WTC11 (cell line): ENCODE measurements at regions not wholly inside any gene's neighbourhood (a gene's known extent, or its start where the extent isn't known, plus 50 kb on each side); places are given as distances from the start of the nearest gene placed in this dataset.

ENCODE experiments used
- ATAC-seq: fragments of 200-7000 bp; cut with Tn5 transposase; 2 replicates; pipeline ENCODE4 v1.10.0; 2021; ENCODE audit warnings: mild to moderate bottlenecking, moderate library complexity
- CTCF ChIA-PET: fragments of 300-600 bp; sonication (Branson Sonifier 250); formaldehyde crosslinking; loops from one replicate; lab custom pipeline; 2021; ENCODE audit warnings: antibody characterized with exemption; lab: Charles Lee
- POLR2A ChIA-PET: fragments of 350-600 bp; sonication (Branson Sonifier 250); formaldehyde crosslinking; loops from one replicate; lab custom pipeline; 2021; ENCODE audit warnings: antibody characterized with exemption; lab: Charles Lee
- DNase-seq: peaks from one replicate; pipeline ENCODE4 v3.0.0; 2021; ENCODE audit warnings: low spot score
- H3K27ac Mint-ChIP-seq: 2 replicates; pipeline ENCODE4 v1.8.0; 2021; ENCODE audit warnings: mixed read lengths
- H3K27me3 Mint-ChIP-seq: 2 replicates; pipeline ENCODE4 v1.8.0; 2021; ENCODE audit warnings: low read depth, mild to moderate bottlenecking, moderate library complexity, mixed read lengths
- H3K36me3 Mint-ChIP-seq: 2 replicates; pipeline ENCODE4 v1.8.0; 2021; ENCODE audit warnings: mixed read lengths
- H3K4me1 Mint-ChIP-seq: 2 replicates; pipeline ENCODE4 v1.8.0; 2022; ENCODE audit warnings: mixed read lengths
- H3K4me3 Mint-ChIP-seq: 2 replicates; pipeline ENCODE4 v1.8.0; 2021; ENCODE audit warnings: mild to moderate bottlenecking, moderate library complexity, mixed read lengths
- H3K9me3 Mint-ChIP-seq: 2 replicates; pipeline ENCODE4 v1.8.0; 2021; ENCODE audit warnings: mixed read lengths
- ATF1 ChIP-seq: sonication (generic); formaldehyde crosslinking; IDR thresholded peaks from 2 replicates; pipeline ENCODE4 v1.8.1; 2023; ENCODE audit warnings: mild to moderate bottlenecking, moderate library complexity, missing genetic modification reagents
- CBFB ChIP-seq: sonication (generic); formaldehyde crosslinking; IDR thresholded peaks from 2 replicates; pipeline ENCODE4 v1.8.1; 2022; ENCODE audit warnings: mild to moderate bottlenecking, low read depth, missing genetic modification reagents
- ELF4 ChIP-seq: sonication (generic); formaldehyde crosslinking; IDR thresholded peaks from 2 replicates; pipeline ENCODE4 v1.8.1; 2022; ENCODE audit warnings: low read depth, mild to moderate bottlenecking, moderate library complexity, missing genetic modification reagents
- ERG ChIP-seq: fragments of 250-450 bp; sonication (Bioruptor Pico); IDR thresholded peaks from 2 replicates; pipeline ENCODE4 v1.8.0; 2021; ENCODE audit warnings: mild to moderate bottlenecking
- FOXP4 ChIP-seq: sonication (generic); formaldehyde crosslinking; IDR thresholded peaks from 2 replicates; pipeline ENCODE4 v1.8.0; 2022; ENCODE audit warnings: mild to moderate bottlenecking, missing genetic modification reagents
- GABPB1 ChIP-seq: sonication (generic); formaldehyde crosslinking; IDR thresholded peaks from 2 replicates; pipeline ENCODE4 v1.8.1; 2023; ENCODE audit warnings: mild to moderate bottlenecking, missing genetic modification reagents
- JUN ChIP-seq: sonication (generic); formaldehyde crosslinking; IDR thresholded peaks from 2 replicates; pipeline ENCODE4 v1.8.0; 2023; ENCODE audit warnings: mild to moderate bottlenecking, missing genetic modification reagents
- NFE2L1 ChIP-seq: sonication (generic); formaldehyde crosslinking; IDR thresholded peaks from 2 replicates; pipeline ENCODE4 v1.8.1; 2023; ENCODE audit warnings: missing genetic modification reagents
- NFYB ChIP-seq: sonication (generic); formaldehyde crosslinking; conservative IDR thresholded peaks from 2 replicates; pipeline ENCODE4 v1.8.0; 2022; ENCODE audit warnings: low read depth, missing genetic modification reagents
- TEAD1 ChIP-seq: sonication (generic); formaldehyde crosslinking; IDR thresholded peaks from 2 replicates; pipeline ENCODE4 v1.8.0; 2022; ENCODE audit warnings: mild to moderate bottlenecking, missing genetic modification reagents
- ZNF219 ChIP-seq: sonication (generic); formaldehyde crosslinking; IDR thresholded peaks from 2 replicates; pipeline ENCODE4 v1.8.0; 2023; ENCODE audit warnings: missing genetic modification reagents, mild to moderate bottlenecking, borderline replicate concordance
- ZNF396 ChIP-seq: fragments of 250-450 bp; sonication (Bioruptor Pico); IDR thresholded peaks from 2 replicates; pipeline ENCODE4 v1.8.0; 2021; ENCODE audit warnings: mild to moderate bottlenecking, moderate library complexity, borderline replicate concordance
- ZNF512 ChIP-seq: sonication (generic); formaldehyde crosslinking; IDR thresholded peaks from 2 replicates; pipeline ENCODE4 v1.8.1; 2022; ENCODE audit warnings: missing genetic modification reagents, borderline replicate concordance
- ZSCAN18 ChIP-seq: fragments of 250-450 bp; sonication (Bioruptor Pico); IDR thresholded peaks from 2 replicates; pipeline ENCODE4 v2.1.2; 2022; ENCODE audit warnings: mild to moderate bottlenecking, moderate library complexity
- TF ChIP-seq, protein P1 (sequence below): sonication (generic); formaldehyde crosslinking; IDR thresholded peaks from 2 replicates; pipeline ENCODE4 v1.8.1; 2022; ENCODE audit warnings: low read depth, mild to moderate bottlenecking, moderate library complexity, missing genetic modification reagents, borderline replicate concordance
- TF ChIP-seq, protein P2 (sequence below): fragments of 250-450 bp; sonication (Bioruptor Pico); IDR thresholded peaks from 2 replicates; pipeline ENCODE4 v1.9.0; 2021; ENCODE audit warnings: mild to moderate bottlenecking

DNA sequence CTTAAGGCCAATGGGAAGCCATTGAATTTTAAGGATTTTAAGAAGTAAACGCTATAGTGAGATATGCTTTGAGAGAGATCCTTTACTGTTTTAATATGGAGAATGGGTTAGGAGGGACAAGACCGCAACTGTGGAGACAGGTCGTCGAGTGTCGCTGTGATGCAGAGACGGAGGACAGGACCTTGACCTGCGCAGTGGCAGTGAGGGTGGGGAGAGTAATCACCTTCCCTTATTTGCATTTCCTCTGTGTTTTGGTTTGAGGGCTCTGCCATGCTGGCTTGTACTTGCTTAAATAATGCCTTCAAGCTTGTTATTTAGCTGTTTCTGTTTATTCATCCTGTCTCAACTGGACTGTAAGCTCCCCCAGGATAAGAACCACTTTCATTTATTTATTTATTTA is 345.0 kb downstream of the FBXW7 start:
- no peaks in the 10 kb centered on the region for H3K27me3 Mint-ChIP-seq
- TF ChIP-seq, protein P1, sequence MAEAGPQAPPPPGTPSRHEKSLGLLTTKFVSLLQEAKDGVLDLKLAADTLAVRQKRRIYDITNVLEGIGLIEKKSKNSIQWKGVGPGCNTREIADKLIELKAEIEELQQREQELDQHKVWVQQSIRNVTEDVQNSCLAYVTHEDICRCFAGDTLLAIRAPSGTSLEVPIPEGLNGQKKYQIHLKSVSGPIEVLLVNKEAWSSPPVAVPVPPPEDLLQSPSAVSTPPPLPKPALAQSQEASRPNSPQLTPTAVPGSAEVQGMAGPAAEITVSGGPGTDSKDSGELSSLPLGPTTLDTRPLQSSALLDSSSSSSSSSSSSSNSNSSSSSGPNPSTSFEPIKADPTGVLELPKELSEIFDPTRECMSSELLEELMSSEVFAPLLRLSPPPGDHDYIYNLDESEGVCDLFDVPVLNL (CRISPR knock-in tag) = no peak
- no peak for TF ChIP-seq JUN (CRISPR knock-in tag)
- no peak for TF ChIP-seq NFE2L1 (CRISPR knock-in tag)
- TF ChIP-seq ZSCAN18 (CRISPR knock-in tag) = no peak
- TF ChIP-seq ATF1 (CRISPR knock-in tag) = no peak
- TF ChIP-seq, protein P2, sequence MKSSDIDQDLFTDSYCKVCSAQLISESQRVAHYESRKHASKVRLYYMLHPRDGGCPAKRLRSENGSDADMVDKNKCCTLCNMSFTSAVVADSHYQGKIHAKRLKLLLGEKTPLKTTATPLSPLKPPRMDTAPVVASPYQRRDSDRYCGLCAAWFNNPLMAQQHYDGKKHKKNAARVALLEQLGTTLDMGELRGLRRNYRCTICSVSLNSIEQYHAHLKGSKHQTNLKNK (CRISPR knock-in tag) = no peak
- no peak for TF ChIP-seq ZNF512 (CRISPR knock-in tag)
- TF ChIP-seq ZNF396 (CRISPR knock-in tag) = no peak
- TF ChIP-seq, all 79 proteins: peak for 0
- no peak for DNase-seq
- Mint-ChIP-seq H3K4me1 (no peaks in the 10 kb centered on the region), H3K9me3 (peaks cover 7% of the 10 kb centered on the region), H3K36me3 (no peaks in the 10 kb centered on the region), H3K4me3 (no peak overlapping the region), H3K27ac (no peak overlapping the region)
- ATAC-seq = no peak
- ChIA-PET POLR2A (no interaction called here), CTCF (no interaction called here)

DNA sequence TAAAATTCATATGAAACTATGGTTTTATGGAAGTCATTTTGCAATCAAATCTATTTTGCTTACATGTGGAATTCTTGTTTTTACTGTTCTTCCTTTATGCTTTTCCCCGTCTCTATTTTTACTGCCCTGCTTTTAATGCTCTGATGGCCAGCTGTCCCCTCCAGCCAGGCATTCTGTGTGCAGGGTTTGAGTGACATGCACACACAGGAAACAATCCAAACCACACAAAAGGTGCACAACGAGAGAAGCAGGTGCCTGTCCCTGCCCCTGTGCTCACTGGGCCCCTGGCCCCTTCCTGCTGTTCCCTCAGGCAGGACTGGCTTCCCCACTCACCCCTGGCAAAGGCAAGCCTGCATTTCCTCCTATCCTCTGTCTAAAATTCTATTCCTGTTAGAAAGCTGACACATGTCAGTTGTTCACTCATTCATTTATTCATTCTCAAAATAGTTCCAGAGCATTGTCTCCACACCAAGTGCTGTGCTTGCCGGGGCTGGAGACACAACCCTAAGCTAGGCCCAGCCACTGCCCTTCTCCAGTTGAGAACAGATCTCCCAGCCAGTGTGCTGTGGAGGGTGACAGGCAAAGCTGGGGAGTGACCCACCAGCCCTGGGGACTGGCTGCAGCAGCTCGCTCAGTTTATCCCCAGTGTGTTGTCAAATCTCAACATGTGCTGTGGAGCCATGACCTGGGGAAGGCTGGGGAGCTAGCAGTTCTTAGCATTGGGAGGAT is 346.3 kb downstream of the FBXW7 start:
- Mint-ChIP-seq H3K36me3 (no peaks in the 10 kb centered on the region), H3K4me3 (no peak overlapping the region), H3K27ac (no peak overlapping the region), H3K9me3 (peaks cover 10% of the 10 kb centered on the region), H3K27me3 (no peaks in the 10 kb centered on the region), H3K4me1 (no peaks in the 10 kb centered on the region)
- DNase-seq (no peak), ATAC-seq (no peak)
- TF ChIP-seq CBFB (CRISPR knock-in tag) = no peak
- ChIA-PET POLR2A (interaction anchor here (0.6 kb wide), 1 partner anchor 188 kb away, joined by 6 read pairs; no protein-coding TSS in a partner anchor), CTCF (no interaction called here)

DNA sequence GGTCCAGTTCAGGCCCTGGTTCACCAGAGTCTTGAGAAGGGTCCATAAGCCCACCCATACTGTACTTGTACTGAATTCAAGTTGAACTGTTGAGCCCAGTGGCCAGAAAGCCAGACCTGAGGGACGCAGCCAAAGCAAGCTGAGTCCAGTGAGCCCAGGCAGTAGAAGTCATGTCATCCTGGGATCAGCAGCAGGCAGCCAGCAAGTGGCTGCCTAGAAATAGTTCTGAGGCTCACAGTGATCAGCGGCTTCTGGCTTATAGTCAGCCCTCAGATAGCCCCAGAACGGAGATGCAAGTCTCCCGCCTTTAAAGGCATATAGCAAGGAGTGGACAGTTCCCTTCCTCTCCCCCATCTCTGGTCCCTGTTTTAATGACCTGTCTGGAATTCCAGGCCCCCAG is 347.1 kb downstream of the FBXW7 start:
- TF ChIP-seq TEAD1 (CRISPR knock-in tag) (no peak), ZNF219 (no peak), GABPB1 (CRISPR knock-in tag) (no peak), ELF4 (CRISPR knock-in tag) (no peak), NFYB (no peak), ERG (CRISPR knock-in tag) (no peak), FOXP4 (no peak)
- DNase-seq (no peak), ATAC-seq (no peak)
- H3K4me1 Mint-ChIP-seq = no peaks in the 10 kb centered on the region
- ChIA-PET POLR2A (no interaction called here), CTCF (no interaction called here)
- H3K36me3 Mint-ChIP-seq = no peaks in the 10 kb centered on the region
- H3K9me3 Mint-ChIP-seq = peaks cover 16% of the 10 kb centered on the region
- no peak overlapping the region for H3K4me3 Mint-ChIP-seq
- H3K27me3 Mint-ChIP-seq = no peaks in the 10 kb centered on the region
- no peak overlapping the region for H3K27ac Mint-ChIP-seq
